CD4-positive, alpha-beta T cell treated with Interleukin-2 at 100 ng/mL for 4 hours (primary cell): ENCODE measurements at regions not wholly inside any gene's neighbourhood (a gene's known extent, or its start where the extent isn't known, plus 50 kb on each side); places are given as distances from the start of the nearest gene placed in this dataset.
"Not testable (repeated sequence)": the region's sequence is repeated elsewhere in the genome, so short reads cannot be mapped to it uniquely, and the experiment has no call there.

ENCODE experiments used
- DNase-seq: peaks from one replicate; pipeline ENCODE4 v3.0.0-alpha.2; 2020; ENCODE audit warnings: low spot score

- no peak for DNase-seq
Measured at GRCh38 chr3:159378396-159379194, 576.7 kb downstream of the MFSD1 start.

- DNase-seq, result no peak
Measured at GRCh38 chr3:159380891-159381290, 579.0 kb downstream of the MFSD1 start.

GRCh38 chr3:159390656-159391212, 588.9 kb downstream of the MFSD1 start:
- no peak for DNase-seq

- not testable (repeated sequence) for DNase-seq
Measured at GRCh38 chr3:159397683-159398082, 591.0 kb upstream of the IL12A start.

- DNase-seq, result no peak
Measured at GRCh38 chr3:159401069-159401468, 587.6 kb upstream of the IL12A start.

GRCh38 chr3:159409711-159410110, 578.9 kb upstream of the IL12A start:
- not testable (repeated sequence) for DNase-seq

- no peak for DNase-seq
Measured at GRCh38 chr3:159413319-159413718, 575.3 kb upstream of the IL12A start.

- no peak for DNase-seq
Measured at GRCh38 chr3:159416856-159417255, 571.8 kb upstream of the IL12A start.

GRCh38 chr3:159417761-159418160, 570.9 kb upstream of the IL12A start:
- DNase-seq, result no peak

GRCh38 chr3:159418571-159419526, 569.8 kb upstream of the IL12A start:
- DNase-seq, result no peak

GRCh38 chr3:159429702-159430101, 558.9 kb upstream of the IL12A start:
- DNase-seq, result no peak

GRCh38 chr3:159432682-159433340, 555.8 kb upstream of the IL12A start:
- DNase-seq, result no peak

GRCh38 chr3:159439346-159439745, 549.3 kb upstream of the IL12A start:
- DNase-seq, result no peak

GRCh38 chr3:159441279-159441678, 547.4 kb upstream of the IL12A start:
- DNase-seq, result no peak

- DNase-seq, result no peak
Measured at GRCh38 chr3:159443266-159443665, 545.4 kb upstream of the IL12A start.

- no peak for DNase-seq
Measured at GRCh38 chr3:159447841-159448240, 540.8 kb upstream of the IL12A start.

- DNase-seq, result no peak
Measured at GRCh38 chr3:159448902-159449301, 539.7 kb upstream of the IL12A start.

- no peak for DNase-seq
Measured at GRCh38 chr3:159451067-159451466, 537.6 kb upstream of the IL12A start.

- DNase-seq, result no peak
Measured at GRCh38 chr3:159451482-159451881, 537.2 kb upstream of the IL12A start.

- DNase-seq, result no peak
Measured at GRCh38 chr3:159453036-159453435, 535.6 kb upstream of the IL12A start.

GRCh38 chr3:159453945-159454344, 534.7 kb upstream of the IL12A start:
- DNase-seq, result no peak

- DNase-seq, result no peak
Measured at GRCh38 chr3:159455741-159456181, 532.9 kb upstream of the IL12A start.
